HG03045 (cell line): ENCODE measurements at regions not wholly inside any gene's neighbourhood (a gene's known extent, or its start where the extent isn't known, plus 50 kb on each side); places are given as distances from the start of the nearest gene placed in this dataset.
A peak's percentile ranks its signal among the peaks of the same experiment; 100 is the strongest.

Source experiments
- ATAC-seq: cut with Tn5 transposase; IDR thresholded peaks from one replicate; pipeline ENCODE4 v1.9.1; 2021; ENCODE audit warnings: mild to moderate bottlenecking, moderate library complexity; ENCODE audit not compliant: unreplicated experiment

DNA sequence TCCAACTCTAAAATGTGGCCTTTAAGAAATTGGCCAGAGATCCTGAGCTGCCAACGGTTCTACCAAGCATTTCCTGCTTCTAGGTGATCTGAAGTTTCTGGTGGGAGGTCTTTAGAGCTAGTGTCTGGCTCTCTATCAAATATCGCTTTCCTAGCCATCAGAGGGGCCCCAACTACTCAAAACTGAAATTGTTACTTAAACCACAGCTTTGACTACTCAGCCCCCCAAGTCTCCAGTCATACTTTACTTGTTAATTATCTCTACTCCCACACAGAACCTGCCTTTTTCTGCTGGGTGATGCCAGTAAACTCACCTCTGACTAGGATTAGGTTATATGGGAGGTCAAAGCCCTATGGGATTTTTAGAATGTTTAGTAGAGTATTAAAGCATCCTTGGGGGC lies 95.1 kb downstream of the FASLG start:
- no peak for ATAC-seq

- ATAC-seq: no peak
Observed at GRCh38 chr1:172754609-172755008, 95.7 kb downstream of the FASLG start.

DNA sequence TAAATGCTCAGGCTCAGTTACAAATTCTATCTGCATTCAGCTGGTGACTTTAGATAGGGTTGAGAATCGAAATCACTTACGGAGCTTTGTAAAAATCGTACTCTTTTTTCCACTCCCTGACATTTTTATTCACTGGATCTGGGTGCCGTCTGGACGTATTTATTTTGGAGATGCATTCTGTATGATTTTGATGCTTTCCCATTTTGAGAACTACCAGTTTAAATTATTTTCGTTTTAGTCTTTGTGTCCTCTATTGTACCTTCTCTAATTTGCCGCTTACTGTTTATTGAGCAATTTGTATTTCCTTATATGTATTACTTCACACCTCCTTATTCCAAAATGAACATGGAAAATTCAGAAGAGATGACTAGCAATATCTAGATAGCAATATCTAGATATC lies 96.2 kb downstream of the FASLG start:
- no peak for ATAC-seq

DNA sequence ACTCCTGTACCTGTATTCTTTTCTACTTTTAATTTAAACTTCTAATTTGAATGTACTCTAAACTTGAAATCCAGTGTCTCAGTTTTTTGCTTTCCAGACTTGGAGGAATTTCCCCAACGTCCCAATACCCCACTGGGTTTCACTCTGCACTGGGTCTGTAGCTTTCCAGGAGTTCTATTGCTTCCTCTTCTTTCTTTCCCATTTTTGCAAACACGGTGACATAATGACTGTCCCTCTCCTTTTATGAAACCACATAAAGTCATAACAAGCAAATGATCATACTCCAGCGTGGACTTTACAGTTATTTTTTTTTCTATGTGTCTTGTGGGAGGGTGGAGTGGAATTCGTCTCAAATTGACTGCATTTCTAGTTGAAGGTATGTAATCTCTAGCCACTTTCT lies 97.1 kb downstream of the FASLG start:
- no peak for ATAC-seq

GRCh38 chr1:172758259-172758658 lies 99.4 kb downstream of the FASLG start:
- no peak for ATAC-seq

GRCh38 chr1:172760121-172760520 lies 101.2 kb downstream of the FASLG start:
- ATAC-seq: no peak

- ATAC-seq: no peak
Observed at GRCh38 chr1:172761581-172762486, 102.9 kb downstream of the FASLG start.

- ATAC-seq: no peak
Observed at GRCh38 chr1:172763057-172763456, 104.2 kb downstream of the FASLG start.

DNA sequence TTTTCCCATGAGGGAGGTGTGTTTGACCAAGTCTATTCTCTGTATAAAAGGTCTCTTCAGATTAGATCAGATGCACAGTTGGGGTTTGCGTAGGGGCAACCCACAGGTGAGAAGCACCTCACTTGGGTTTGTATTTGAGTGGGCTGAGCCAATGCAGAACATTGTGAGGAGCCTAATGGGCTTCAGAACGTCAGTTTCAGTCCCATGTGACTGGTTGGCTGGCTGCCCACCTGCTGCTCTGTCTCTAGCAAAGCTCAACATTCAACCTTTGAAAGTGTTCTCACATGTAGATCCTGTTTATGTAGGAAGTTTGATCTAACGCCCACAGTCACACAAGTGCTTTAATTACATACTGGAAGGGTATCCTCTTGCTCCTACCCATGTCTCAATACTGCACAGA lies 105.5 kb downstream of the FASLG start:
- ATAC-seq: no peak

DNA sequence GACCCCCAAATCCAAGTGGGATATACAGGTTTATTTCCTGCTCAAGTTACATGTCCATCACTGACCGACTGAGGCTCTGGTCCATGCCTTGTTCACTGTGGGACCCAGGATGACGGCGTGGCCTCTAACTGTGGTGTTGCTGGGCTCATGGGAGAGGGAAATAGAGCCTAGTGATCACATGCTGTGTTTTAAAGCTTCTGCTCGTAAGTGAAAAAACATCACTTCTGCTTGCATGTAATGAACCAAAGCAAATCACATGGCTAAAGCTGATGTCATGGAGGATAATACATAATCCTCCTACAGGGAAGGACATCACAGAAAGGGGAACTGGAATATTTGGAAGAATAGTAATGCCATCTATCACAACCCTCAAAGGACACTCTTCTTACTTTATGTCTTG lies 107.6 kb downstream of the FASLG start:
- ATAC-seq: no peak

GRCh38 chr1:172770071-172770470 lies 111.2 kb downstream of the FASLG start:
- ATAC-seq: no peak

DNA sequence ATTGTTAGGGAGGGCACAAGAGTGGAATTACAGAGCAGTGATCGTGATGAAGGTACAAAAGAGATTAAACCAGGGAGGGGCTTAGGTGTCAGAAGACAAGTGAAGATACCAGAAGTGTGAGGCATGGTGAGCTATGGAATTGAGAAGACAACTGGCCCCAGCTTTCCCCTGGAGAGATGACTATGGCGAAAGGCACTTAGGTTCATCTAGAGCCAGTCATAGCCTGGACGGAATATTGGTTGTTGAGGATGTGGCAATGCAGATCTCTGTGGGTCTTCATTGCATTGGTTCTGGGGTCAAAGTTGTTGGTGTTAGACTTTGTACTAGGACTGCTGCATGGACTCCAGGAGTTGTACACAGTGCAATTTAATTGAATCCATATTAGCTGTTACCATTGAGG lies 115.7 kb downstream of the FASLG start:
- no peak for ATAC-seq

DNA sequence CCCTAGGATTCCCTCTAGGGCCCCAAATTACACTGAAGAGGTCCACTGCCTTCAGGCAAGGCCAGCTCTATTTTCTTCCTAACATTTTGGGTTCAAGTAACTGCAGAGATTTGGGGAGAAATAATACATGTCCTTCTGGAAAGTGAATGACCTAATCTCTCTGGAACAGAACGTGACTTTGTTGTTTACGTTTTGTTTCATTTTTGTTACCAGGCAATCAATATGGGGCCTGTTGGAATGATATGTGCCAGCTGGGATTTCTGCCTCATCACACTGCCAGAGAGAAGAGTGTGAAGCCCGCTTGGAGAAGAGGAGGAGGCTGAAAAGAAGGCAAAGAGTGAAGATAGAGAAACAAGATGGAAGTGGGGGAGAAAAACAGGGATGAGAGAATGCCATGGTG lies 116.7 kb downstream of the FASLG start:
- ATAC-seq: no peak

- no peak for ATAC-seq
Observed at GRCh38 chr1:172776071-172776470, 117.2 kb downstream of the FASLG start.

DNA sequence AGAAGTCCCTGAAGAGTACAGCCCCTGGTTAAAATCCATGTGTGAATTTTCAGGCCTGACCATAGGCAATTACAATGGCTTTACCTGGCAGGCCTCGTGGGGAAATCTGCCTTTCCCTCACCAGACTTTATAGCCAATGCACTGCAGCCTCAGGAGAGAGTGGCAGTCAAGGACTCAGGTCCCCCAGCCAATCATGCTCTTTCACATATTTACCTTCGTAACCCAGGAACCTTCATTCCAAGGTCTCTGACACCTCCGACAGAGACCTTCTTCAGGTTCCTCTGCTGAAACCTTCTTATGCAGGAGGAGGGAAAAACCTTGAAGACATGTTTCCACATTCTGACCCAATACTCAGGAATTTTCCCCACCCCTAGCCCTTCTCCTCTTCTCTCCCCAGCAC lies 118.9 kb downstream of the FASLG start:
- ATAC-seq: no peak

- peak; percentile 51 for ATAC-seq
Observed at GRCh38 chr1:172778456-172779455, 119.9 kb downstream of the FASLG start.

DNA sequence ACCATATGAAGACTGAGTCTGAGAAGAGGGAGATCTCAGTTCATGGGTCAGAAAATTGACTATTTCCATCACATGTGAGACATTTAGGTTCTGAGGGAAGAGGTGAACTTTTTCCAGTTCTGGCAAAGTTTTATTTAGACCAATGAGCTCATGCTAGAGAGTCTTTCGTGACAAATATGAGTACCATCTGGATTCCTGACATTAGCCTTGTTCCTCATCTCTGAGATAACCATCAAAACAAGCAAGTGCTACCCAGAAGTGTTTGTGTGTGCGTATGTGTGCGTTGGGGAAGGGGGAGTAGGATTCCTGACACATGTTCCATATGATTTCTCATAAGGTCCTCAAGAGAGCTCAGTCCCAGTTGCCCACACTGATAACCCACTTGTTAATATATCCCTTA lies 120.6 kb downstream of the FASLG start:
- no peak for ATAC-seq

DNA sequence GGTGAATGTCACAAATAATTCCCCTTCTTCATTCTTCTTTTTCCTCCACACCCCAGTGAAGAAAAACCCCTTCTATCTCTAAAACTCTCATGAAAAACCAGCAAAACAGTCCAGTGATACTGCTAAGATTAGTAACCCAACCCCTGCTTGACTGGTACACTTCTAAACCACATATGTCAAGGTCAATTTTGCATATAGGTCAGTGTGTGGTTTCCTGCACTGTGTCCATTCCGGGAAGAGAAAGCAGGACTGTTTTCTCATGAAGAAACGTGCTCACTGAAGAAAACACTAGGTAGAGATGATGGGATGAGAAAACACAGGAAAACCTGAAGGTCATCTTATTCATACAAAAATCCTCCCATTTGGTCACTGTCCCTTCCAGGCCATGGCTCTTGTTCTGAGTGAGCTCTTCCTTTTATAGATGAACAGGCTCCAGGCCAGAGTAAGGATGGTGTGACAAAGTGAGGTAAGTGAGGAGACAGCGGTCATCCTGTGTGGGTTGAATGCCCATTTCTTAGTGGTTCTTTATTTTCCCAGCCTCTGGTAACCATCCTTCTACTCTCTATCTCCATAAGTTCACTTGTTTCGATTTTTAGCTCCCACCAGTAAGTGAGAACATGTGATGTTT lies 122.7 kb downstream of the FASLG start:
- ATAC-seq: peak; percentile 86

- no peak for ATAC-seq
Observed at GRCh38 chr1:172789840-172790239, 130.9 kb downstream of the FASLG start.

GRCh38 chr1:172790245-172790644 lies 131.3 kb downstream of the FASLG start:
- ATAC-seq: no peak

DNA sequence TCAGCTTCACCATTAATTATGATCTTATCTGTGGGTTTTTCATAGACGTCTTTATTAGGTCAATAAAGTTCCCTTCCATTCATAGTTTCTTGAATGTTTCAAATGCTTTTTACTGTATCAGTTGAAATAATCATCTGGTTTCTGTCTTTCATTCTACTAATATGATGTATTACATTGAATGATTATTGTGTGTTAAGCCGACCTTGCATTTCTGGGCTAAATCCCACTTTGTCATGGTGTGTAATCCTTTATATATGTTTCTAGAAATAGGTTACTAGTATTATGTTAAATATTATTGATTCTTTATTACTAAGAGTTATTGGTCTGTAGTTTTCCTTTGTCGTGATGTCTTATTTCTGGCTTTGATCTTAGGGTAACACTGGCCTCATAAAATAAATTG lies 134.9 kb downstream of the FASLG start:
- no peak for ATAC-seq
